HG02840 (cell line): ENCODE measurements at regions not wholly inside any gene's neighbourhood (a gene's known extent, or its start where the extent isn't known, plus 50 kb on each side); places are given as distances from the start of the nearest gene placed in this dataset.
"Not testable (repeated sequence)": the region's sequence is repeated elsewhere in the genome, so short reads cannot be mapped to it uniquely, and the experiment has no call there.

Source experiments
- ATAC-seq: cut with Tn5 transposase; IDR thresholded peaks from one replicate; pipeline ENCODE4 v1.9.1; 2021; ENCODE audit warnings: mild to moderate bottlenecking, moderate library complexity, moderate number of reproducible peaks; ENCODE audit not compliant: unreplicated experiment, low FRiP score

DNA sequence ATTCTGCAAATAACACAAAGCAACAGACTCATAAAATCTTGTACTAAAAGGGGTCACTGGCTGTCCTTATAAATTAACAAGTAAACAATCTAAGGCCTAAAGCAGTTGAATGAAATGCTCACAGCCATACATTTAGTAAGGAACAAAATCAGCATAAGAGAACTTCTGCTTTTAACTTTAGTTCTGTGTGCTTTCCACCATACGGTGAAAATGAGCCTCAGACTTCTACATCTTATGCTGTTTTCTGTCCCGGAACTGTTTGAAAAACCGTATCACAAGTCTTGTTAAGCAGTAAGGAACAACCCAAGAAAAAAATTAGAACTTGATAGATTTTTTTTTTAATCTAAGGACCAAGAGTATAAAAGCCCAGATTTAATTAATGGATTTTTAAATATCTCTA is 549.1 kb upstream of the MIR17HG start:
- ATAC-seq = no peak

DNA sequence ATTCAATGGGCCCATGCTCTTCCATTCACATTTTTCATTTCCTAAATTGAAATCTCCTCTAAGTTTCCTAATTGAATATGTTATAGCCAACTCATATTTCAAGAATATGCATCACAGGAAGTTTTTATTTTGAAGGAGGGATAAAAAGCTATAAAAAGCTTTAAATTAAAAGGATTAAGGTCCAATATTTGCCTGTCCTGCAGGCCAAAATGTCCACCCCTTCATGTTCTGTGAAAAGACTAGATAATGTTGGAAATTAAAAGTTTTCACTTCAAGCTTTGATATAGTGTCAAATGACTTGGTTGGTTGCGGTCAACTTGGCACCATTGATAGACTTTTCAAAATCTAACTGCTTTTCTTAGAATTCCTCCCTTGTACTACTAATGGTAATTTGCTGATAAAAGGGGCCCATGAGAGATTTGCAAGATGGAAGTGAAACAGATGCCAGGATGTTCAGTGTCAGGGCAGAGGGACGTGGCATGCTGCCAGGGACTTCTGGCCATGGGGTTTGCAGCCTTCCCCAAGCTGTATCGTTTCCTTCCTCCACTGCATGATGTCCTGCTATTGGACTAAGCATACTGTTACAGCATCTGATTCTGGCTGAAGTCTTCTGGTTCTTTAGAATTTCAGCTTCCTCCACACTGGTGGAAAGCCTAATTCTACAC is 547.3 kb upstream of the MIR17HG start:
- no peak for ATAC-seq

DNA sequence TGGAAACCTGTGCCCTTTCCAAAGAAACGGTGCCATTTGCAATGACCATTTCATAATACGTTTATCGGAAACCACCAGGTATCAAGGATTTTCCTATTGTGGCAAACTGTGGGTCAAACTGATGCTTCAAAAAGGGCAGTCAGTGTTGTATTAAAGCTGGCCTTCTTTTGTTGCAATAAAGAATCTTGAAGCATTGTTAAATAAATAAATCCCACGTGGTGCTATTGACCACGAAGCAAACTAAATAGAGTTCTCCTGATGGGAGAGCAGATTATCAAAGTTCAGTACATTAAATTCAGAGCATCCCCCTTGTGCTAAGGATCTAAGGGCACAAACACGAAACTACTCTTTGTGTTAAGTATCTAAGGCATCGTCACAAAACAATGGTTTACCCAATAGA is 545.9 kb upstream of the MIR17HG start:
- ATAC-seq = no peak

DNA sequence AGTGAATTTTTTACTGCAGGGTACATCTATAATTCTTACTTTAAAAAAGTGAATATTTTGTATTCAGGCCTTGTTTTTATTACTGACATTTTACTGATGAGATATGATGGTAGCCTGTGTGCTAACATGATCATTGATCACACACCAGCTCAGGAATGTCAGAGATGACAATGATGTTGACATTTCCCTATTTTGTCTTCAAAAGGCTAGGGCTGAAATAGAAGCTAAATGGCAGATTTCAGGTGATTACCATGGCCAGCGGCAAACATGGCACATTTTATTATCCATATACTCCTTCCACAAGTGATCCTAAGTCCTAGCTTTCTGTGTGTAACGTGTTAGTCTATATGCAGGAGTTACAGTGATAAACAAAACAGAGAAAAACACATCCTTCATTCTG is 544.3 kb upstream of the MIR17HG start:
- no peak for ATAC-seq

DNA sequence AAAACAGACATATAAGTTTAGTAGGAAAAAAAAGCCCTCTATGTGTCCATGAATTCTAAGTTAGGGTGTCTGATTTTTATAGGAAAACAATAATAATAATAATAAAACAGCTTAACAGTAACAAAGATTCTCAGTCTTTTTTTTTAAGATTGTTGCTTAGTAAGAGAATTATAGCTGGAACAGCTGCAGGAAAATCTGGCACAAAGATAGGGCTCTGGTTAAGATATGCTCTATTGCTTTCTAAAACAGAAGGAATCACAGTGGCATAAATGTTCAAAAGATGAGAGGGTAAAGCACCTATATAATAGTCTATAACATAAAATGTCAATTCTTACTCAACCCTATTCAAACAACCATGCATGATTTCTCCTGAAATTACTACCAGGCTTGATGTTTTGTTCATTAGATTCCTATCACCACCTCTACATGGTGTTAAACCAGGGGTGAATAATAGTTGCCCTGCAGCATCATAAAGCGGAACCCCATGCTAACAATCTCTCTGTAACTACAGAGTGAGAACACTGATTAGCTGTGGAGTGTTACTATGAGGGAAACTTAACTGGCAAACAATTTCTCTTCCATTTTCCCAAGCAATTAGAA is 541.4 kb upstream of the MIR17HG start:
- no peak for ATAC-seq

DNA sequence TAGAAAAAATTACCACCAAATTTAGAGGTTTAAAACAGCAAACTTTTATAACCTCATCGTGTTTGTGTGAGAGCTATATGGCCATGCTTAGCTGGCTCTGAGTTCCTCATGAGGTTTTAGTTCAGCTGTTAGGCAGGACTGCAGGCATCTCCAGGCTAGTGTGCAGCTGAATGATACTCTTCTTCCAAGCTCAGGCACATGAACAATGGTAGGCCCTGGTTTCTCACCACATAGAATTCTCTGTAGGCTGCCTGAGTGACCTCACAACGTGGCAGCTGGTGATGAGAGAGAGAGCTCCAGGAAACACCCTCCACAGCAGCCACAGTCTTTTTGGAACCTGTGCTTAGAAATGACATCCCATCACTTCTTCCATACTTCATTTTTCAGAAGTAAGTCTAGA is 540.6 kb upstream of the MIR17HG start:
- ATAC-seq = no peak

DNA sequence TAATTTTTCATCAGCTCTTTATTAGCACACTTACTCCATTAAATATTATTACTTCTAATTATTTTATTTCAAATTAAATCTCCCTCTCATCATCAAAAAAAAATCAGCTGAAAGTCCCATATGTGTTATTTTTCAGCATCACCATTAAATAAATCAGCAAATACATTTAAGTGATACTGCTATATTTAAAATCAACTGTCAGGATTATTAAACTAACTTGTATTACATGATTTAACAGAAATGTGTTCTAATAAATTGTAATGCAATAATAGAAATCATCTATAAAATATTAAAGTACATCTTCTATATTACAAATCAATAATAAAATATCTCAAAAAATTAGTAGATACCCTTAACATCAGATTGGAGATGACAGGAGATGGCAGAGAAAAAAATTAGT is 538.6 kb upstream of the MIR17HG start:
- ATAC-seq = no peak

DNA sequence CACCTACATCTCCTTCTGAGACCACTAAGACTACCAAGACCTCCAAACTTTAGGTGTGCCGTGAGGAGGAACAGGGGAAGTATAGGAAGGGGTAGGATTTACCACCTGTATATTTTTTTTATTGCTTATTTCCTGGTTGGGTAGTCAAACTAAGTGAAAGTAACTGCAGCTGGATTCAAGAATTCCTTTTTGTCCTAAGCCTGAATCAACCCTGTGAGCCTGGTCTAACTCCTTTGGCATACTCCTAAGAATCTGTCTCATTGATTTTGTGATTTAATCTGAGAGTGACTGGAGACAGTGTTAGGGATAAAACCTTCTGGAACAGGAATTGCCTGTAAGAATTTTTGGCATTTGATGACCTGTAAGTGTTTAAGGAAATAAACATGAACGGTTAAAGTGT is 523.5 kb upstream of the MIR17HG start:
- no peak for ATAC-seq

DNA sequence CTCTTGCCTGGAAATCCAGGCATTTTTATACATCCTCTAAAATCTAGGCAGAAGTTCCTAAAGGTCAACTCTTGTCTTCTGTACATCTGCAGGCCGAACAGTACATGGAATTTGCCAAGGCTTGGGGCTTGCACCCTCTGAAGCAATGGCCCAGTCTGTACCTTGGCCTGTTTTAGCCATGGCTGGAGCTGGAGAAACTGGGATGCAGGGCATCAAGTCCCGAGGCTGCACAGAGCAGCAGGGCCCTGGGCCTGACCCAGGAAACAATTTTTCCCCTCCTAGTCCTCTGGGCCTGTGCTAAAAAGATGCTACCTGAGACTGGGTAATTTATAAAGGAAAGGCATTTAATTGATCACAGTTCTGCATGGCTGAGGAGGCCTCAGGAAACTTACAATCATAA is 520.8 kb upstream of the MIR17HG start:
- ATAC-seq = no peak

DNA sequence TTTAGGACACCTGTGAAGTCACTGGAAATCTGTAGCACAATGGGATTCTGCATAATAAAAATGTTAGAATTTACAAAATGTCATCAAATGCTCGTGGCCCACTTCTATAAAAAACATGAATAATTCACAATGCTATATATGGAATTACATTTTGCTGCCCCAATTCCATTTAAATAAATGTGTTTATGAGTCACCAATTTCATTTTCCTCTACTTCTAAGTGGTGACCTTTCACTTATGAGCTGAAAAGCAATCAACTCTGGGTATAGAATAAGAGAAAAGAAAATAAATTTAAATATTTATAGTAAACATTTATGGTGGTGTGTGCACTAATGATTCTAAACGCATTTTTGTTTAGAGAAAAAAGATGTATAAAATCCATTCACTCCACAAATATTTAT is 516.7 kb upstream of the MIR17HG start:
- no peak for ATAC-seq

DNA sequence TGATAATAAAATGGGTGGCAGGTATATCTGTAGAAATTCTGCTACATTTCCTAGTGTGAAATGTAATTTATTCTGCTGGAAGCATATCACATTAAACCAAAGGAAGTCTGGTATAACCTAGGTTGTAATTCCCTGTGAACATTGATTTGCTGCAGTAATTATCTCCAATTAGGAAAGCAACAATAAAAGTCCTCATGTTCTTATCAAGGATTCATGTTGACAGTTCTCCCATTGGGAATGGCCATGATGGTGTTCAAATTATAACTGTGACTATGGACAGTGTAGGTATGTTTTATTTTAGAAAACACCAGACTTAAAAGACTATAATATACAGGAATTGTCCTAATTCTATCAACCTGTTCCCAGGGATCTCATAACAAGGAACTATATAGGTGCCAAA is 513.5 kb upstream of the MIR17HG start:
- ATAC-seq = no peak

DNA sequence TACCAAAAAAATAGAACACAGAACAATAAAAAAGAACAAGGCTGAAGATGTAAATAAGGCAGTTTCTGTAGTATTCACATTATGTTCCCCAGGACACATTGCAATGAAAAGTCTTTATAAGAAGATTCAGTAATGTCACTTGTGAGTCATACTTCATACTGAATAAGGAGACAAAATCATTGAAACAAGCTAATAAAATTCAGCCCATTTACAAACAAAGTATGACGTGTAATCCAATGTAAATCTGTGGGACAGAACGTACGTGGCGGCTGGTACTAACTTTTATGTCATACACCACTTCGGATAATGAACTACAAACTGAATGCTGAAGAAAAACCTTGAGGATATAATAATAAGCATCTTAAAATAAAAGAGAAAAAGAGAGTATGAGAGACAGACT is 512.8 kb upstream of the MIR17HG start:
- ATAC-seq = no peak

DNA sequence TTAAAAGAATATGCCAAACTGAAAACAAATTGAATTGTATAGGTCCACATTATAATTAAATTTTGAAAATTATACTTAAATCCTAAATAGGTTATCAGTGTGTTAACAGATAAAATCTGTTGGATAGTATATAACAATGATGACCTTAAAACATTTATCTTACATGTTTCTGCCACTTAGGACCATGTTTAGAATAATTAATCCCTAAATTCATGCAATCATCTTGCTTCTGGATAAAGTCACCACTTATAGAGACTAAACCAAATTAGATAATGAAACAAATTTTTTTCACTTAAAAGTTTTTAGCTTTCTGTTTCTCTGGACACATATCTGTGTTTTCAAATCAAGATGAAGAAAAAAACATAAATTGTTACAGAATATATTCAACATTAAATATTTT is 511.7 kb upstream of the MIR17HG start:
- ATAC-seq = no peak

DNA sequence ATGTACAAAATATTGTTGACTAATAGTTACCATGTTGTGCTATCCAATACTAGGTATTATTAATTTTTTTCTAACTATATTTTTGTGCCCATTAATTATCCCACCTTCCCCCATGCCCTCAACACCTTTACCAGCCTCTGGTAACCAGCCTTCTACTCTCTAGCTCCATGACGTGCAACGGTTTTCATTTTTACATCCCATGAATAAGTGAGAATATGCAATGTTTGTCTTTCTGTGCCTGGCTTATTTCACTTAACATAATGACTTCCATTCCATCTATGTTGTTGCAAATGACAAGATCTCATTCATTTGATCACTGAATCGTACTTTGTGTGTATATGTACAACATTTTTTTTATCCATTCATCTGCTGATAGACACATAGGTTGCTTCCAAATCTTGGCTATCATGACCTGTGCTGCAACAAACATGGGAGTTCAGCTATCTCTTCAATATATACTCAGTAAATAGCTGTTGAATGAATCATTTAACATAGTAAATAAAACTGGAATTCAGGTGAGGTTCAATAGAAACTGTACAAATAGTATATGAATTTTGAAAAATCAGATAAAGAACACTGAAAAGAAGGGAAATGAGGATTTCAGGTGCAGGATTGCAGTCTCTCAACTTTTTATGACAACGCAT is 509.0 kb upstream of the MIR17HG start:
- ATAC-seq = no peak

DNA sequence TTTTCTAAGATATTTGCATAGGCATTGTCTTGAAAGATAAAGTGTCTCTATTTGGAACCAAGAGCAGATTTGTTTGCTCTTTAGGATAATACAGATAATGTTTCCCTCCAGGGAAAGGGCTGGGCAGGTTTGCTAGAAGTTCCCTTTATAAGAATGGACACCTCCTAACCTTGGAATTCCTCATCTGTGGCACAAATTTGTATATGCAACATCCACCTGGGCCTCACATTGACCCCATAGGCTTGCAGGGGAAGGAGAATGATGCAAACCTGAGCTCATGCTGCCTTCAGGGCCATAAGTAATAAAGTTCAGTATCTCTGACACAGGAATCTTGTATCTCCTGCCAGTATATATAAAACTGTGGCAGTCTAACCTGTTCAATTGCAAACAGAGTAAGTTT is 508.4 kb upstream of the MIR17HG start:
- ATAC-seq = no peak

DNA sequence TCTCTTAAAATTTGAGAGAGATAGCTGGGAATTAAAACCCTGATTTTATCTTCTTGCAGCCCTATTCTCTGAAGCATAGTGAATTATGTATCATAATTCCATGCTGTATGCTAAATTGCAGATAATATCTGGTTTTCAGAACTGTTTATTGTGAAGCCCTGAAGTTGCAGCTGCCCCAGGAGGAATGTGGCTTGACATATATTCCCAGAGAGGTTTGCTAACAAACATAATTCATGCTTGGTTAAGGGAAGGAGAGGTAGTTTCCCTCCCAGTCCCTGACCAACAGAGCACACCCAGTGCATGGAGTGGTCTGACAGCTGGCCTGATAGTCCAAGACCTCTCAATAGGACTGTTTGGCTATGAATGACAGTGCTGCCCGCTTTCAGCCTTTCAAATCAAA is 500.6 kb upstream of the MIR17HG start:
- no peak for ATAC-seq

DNA sequence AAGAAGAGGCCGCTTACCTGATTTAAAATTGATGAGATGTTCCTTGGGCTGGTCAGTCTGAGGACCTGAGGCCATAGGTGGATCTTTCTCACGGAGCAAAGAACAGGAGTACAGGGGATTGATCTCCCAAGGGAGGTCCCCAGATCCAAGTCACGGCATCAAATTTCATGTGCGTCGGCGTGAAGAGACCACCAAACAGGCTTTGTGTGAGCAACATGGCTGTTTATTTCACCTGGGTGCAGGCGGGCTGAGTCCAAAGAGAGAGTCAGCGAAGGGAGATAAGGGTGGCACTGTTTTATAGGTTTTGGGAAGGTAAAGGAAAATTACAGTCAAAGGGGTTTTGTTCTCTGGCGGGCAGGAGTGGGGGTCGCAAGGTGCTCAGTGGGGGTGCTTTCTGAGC is 493.8 kb upstream of the MIR17HG start:
- ATAC-seq = not testable (repeated sequence)

DNA sequence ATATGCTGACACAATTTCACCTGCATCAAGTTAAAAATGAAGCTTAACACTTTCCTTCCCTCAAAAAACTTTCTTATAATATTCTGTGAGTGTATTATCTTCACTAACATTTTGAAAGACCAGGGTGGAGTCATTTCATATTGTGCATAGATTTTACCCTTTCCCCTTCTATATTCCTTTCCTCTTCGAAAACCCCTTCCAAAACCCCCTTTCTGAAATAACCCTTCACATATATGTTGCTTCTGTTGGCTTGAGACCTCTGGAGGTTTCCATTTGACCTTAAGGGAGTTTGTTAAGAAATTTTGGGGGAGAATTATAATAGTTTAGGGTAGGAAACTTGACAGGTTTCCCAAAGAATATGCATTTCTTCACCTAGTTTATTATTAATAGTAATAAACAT is 489.6 kb upstream of the MIR17HG start:
- no peak for ATAC-seq

DNA sequence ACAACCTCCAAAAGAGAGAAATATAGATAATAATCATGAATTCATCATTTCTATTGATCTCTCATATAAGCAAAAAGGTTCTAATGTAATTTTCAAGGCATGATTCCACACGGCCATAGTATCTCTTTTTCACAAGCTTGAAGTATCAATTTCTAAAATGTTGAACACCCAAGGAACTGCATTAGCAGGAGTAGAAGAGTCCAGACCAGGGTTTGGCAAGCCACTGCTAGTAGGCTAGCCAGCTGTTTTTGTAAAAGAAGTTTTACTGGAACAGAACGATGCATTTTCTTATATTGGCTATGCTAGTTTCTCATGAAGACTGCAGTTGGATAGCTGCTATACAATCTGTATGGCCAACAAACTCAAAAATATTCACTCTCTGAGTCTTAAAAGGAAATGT is 481.5 kb upstream of the MIR17HG start:
- no peak for ATAC-seq

DNA sequence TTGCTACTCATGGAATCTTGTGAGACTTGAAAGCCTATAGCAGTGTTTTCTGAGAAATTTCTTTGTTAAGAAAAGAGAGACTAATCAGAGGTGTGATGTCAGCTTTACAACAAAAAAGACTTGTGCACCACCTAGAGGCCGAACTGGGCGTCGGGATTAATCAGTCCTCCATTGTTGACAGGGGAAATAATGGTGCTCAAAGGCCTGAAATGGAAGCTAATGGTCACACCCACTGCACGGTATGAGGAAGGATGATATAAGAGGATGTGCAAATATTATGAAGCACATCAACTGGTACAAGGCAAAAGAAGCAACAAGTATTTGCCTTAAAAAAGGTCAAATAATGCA is 480.2 kb upstream of the MIR17HG start:
- peak; percentile 92 for ATAC-seq

DNA sequence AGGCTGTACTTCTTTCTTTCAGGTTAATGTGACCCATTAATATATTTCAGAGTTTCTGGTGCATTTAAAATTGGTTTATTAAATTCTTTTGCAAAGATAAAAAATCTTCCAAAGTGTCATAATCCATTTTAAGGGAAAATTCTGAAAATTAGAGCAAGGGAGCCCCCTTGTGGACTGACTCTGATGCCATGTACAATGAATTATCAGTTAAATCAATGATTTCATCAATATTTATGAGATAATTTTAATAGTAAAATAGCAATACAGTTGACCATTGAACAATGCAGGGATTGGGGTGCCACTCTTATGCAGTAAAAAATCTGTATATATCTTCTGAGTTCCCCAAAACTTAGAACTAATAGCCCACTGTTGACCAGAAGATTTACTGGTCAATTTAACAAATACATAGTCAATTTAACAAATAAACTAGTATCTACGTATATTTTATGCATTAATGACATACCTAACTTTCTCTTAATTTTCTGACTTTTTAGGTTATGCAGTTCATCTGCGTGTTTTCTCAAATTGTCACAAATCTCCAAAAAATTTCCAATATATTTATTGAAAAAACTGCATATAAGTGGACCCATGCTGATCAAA is 479.1 kb upstream of the MIR17HG start:
- no peak for ATAC-seq

DNA sequence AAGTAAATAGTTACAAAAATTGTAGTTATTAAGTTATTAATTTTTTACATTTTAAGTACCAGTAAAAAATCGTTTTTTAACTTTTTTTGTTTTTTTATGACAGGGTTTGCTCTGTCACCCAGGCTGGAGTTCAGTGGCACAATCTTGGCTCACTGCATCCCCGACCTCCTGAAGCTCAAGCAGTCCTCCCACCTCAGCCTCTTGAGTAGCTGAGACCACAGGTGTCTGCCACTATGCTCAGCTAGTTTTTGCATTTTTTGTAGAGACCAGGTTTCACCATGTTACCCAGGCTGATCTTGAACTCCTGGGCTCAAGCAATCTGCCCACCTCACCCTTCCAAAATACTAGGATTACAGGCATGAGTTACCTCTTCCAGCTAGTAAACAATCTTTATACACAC is 477.9 kb upstream of the MIR17HG start:
- no peak for ATAC-seq
